Epithelial cell of prostate (primary cell): ENCODE measurements at regions not wholly inside any gene's neighbourhood (a gene's known extent, or its start where the extent isn't known, plus 50 kb on each side); places are given as distances from the start of the nearest gene placed in this dataset.

ENCODE experiments used
- DNase-seq: peaks from one replicate; pipeline ENCODE4 v3.0.0-alpha.2; 2011; ENCODE audit warnings: low read depth, low spot score
- H3K27ac ChIP-seq: fragments of 450-650 bp; 2 replicates; pipeline ENCODE4 v1.5.1; 2017; ENCODE audit warnings: mild to moderate bottlenecking

DNA sequence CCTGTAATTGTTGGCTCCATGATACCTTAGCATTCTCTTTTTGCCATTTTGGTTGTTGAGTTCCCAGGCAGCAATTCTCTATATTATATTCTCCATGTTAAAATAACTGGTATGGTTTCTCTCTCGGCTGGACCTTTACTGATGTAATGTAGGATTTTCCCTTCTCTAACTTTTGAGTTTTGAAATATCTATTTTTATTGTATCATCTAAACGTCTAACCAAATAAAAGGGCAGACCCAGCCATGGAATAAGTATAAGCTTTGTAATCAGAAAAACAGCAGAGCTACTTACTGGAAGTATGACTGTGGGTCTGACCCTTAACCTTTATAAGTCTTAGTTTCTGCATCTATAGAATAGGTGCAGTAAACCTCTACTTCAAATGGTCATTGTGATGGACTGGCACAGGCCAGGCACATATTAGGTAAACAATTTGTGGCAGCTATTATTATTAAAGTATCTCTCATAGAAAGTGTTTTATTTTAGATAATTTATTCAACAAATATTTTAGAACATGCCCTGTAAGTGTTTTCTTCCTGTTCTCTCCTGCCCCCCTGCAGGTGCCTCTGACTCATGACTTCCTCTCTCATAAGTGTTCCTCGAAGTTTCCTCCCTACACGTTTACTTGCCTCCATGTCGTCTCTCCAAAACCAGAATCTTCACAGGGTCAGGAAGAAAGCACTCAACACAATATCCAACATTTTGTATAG lies 224.9 kb upstream of the FGGY start:
- no peak for DNase-seq
- no peak overlapping the region for H3K27ac ChIP-seq

- no peak overlapping the region for H3K27ac ChIP-seq
- DNase-seq = no peak
These were observed 224.3 kb upstream of the FGGY start for GRCh38 chr1:59072583-59072947.

DNA sequence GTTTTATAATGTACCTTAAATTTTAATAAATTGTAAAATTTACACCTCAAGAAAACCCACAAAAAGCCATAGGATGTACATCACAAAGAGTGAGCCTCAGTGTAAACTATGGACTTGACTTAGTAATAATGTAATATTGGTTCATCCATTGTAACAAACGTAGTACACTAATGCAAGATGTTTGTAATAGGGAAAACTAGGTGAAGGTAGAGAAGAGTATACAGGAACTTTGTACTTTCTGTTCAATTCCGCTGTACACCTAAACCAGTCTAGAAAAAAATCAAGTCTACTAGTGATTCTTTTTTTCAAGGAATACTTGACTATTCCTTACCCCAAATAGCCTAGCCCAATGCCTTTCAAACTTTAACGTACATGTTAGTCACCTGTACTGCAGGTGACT lies 222.3 kb upstream of the FGGY start:
- DNase-seq = no peak
- no peak overlapping the region for H3K27ac ChIP-seq

GRCh38 chr1:59075021-59075420 lies 221.9 kb upstream of the FGGY start:
- no peak for DNase-seq
- H3K27ac ChIP-seq = no peak overlapping the region

DNA sequence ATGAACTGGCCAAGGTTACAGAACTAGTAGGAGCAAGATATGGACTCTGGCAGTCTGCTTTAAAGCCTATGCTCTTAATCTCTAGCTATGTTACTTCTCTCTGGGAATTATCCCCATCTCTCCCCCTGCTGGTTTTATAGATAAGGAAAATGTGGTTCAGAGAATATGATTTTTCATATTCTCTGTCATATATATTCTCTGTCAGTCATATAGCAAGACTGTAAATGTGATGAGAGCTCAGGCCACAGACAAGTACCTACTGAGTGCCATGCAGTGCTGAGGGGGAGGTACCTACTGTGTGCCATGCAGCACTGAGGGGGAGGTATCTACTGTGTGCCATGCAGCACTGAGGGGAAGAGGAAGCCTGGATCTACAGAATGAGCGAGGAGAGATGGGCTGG lies 220.3 kb upstream of the FGGY start:
- H3K27ac ChIP-seq = no peak overlapping the region
- no peak for DNase-seq

- DNase-seq = no peak
- H3K27ac ChIP-seq = no peak overlapping the region
These were observed 219.3 kb upstream of the FGGY start for GRCh38 chr1:59077466-59078069.

- no peak for DNase-seq
- no peak overlapping the region for H3K27ac ChIP-seq
These were observed 218.7 kb upstream of the FGGY start for GRCh38 chr1:59078070-59078800.

- no peak for DNase-seq
- no peak overlapping the region for H3K27ac ChIP-seq
These were observed 218.0 kb upstream of the FGGY start for GRCh38 chr1:59078866-59079265.

- no peak for DNase-seq
- no peak overlapping the region for H3K27ac ChIP-seq
These were observed 217.3 kb upstream of the FGGY start for GRCh38 chr1:59079434-59080140.

DNA sequence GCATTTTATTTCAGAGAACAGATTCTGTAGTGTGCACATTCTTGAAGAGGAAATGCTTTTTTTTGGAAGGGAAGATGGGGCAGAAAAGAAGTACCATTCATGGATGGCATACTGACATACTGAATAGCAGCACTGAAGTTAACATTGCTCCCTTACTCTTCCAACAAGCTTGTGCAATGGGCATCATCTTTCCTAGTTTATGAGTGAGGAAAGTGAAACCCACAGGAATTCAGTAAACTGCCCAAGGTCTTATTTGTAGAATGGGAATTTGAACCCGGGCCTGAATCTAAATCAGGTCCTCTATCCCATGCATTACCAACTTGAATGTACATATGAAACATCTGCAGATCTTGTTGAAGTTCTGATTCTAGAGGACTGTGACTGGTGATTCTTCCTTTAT lies 215.7 kb upstream of the FGGY start:
- DNase-seq = no peak
- H3K27ac ChIP-seq = no peak overlapping the region

DNA sequence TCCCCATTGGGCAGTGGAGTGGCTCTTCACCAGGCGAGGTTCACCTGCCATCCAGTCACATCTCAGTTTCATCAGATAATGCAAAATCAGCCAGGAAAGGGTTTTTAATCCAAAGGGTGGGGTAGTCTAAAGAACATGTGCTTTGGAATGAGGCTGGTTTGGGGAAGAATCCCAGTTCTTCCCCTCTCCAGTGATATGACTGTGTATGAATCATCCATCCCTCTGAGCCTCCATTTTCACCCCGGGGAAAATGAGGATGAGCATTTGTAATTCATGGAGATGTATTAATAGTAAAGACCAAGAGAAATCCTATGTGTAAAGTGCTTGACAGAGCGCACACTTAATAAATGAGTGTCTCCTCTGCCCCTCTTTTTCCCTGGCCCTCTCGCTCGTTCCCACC lies 215.1 kb upstream of the FGGY start:
- no peak for DNase-seq

GRCh38 chr1:59083946-59084865 lies 212.7 kb upstream of the FGGY start:
- DNase-seq = no peak
- no peak overlapping the region for H3K27ac ChIP-seq

More for the DNA sequence above, 215.1 kb upstream of the FGGY start:
- no peak overlapping the region for H3K27ac ChIP-seq

- H3K27ac ChIP-seq = no peak overlapping the region
- no peak for DNase-seq
These were observed 211.8 kb upstream of the FGGY start for GRCh38 chr1:59085101-59085500.

DNA sequence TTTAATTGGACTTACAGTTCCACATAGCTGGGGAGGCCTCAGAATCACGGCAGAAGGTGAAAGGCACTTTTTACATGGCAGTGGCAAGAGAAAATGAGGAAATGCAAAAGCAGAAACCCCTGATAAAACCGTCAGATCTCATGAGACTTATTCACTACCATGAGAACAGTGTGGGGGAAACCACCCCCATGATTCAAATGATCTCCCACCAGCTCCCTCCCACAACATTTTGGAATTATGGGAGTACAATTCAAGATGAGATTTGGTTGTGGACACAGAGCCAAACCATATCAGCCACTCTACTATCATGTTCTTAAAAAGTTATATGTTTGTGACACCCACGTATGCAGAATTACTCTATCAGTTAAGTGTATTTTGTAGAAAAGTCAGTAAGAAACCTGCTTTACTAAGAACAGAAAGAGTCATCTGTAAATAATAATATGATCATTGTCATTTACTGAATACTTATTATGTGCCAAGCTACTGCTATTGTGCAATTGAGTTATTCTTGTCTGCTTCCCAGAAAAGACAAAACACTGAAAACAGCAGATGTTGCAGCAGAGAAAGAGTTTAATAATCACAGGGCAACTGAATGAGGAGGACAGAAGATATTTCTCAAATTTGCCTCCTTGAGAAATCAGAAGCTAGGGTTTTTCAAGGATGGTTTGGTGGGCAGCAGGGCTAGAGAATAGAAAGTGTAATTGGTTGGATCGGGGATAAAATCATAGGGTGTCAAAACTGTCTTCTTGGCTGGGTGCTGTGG lies 207.7 kb upstream of the FGGY start:
- DNase-seq = no peak
- no peak overlapping the region for H3K27ac ChIP-seq

DNA sequence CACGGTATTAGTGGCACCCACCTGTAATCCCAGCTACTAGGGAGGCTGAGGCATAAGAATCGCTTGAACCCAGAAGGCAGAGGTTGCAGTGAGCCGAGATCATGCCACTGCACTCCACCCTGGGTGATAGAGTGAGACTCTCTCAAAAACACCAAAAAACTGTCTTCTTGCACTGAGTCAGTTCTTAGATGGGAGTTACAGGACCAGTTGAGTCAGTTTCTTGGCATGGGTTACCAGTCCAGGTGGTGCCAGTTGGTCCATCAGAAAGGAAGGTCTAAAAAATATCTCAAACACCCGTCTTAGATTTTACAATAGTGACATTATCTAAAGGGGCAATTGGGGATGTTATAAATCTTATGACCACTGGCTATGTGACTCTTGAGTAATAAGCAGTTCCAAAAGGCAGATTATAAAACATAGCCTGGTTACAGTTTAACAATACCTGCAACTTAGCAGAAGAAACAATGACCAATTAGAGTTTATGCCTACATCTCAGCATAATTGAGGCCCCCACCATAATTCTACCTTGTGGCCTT lies 206.9 kb upstream of the FGGY start:
- no peak for DNase-seq
- no peak overlapping the region for H3K27ac ChIP-seq

DNA sequence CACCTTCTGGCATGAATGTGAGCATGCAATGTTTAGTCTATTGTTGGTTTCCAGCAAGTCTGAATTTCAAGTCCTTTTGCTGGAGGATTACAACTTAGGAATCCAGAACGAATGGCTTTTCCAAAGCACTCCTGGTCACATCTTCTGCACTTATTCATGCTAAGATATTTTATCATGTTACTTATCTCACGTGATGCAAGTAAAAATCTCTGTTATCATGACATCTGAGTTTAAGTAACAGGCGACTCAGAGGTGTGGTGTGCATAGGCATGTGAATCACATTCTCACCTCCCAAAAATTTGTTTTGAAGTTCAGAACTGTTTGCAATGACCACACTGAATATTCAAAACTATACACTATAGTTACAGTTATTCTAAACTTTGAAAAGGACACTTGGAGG lies 204.8 kb upstream of the FGGY start:
- DNase-seq = no peak
- no peak overlapping the region for H3K27ac ChIP-seq

DNA sequence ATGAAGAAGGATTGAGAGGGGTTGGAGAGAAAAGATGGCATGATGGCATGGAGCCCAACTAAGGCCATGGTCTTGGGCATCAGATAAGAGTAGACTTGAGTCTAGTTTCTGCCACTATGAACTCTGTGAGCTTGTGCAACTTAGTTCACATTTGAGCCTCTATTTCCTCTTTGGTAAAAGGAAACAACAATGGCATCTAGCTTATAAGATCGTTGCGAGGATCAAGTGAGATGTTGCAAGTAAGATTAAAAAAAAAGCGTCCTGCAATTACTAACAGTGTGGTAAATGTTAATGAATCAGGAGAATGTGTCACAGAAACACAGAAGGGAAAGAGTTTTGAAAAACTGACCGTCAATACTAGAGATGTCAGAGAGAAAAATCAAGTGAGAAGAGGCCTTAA lies 202.9 kb upstream of the FGGY start:
- no peak overlapping the region for H3K27ac ChIP-seq

DNA sequence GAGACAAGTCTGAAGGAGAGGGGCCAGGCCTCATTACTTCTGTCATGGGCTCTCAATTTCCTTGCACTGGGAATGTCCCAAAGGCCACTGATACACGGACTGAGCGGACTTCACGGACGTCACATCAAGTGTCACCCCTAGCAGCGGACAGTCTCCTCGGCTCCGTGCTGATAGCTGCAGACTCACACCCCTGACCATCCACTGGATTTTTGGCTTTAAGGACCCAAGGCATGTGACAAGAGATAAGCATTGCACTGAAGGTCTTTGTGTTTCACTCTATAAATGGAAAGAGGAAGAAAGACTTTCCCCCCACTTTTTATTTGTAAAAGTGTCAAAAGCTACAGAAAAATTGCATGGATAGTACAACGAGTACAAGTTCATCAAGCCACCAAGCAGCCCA lies 200.4 kb upstream of the FGGY start:
- DNase-seq = no peak
- H3K27ac ChIP-seq = no peak overlapping the region

More for the DNA sequence above, 202.9 kb upstream of the FGGY start:
- no peak for DNase-seq

DNA sequence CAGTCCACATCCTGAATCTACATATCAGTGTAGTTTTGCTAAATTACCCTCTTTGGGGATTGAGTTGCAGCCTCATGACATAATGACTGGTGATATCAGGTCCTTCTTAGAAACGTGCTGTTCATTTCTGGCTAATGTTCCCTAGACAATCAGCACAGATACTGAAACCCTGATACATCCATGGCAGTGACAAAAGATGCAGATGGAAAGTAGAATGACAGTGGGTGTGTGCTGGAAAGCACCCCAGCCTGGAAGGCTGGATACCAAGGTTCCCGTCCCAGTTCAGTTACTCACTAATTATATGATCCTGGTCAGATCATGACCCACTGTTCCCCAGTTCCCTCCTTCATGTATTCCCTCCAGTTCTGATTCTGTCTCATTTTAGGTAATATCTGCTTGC lies 198.2 kb upstream of the FGGY start:
- H3K27ac ChIP-seq = no peak overlapping the region
- no peak for DNase-seq
